Stimulated activated effector memory CD8-positive, alpha-beta T cell treated with anti-CD3 and anti-CD28 coated beads, Interleukin-12 subunit alpha, Interleukin-12 subunit beta, amount 100 ng/mL, for 72 hours (primary cell): ENCODE measurements at regions not wholly inside any gene's neighbourhood (a gene's known extent, or its start where the extent isn't known, plus 50 kb on each side); places are given as distances from the start of the nearest gene placed in this dataset.

ENCODE experiments used
- ATAC-seq: fragments of 150-1000 bp; cut with Tn5 transposase; 2 replicates; pipeline ENCODE4 v1.10.0; 2021
- DNase-seq, 2 donors: peaks; one replicate each; pipeline ENCODE4 v3.0.0; 2021 to 2022; ENCODE audit warnings: low spot score in 2 of 2
- H3K27ac Mint-ChIP-seq: one replicate; pipeline ENCODE4 v1.8.0; 2022; ENCODE audit warnings: mild to moderate bottlenecking, mixed read lengths
- H3K36me3 Mint-ChIP-seq: one replicate; pipeline ENCODE4 v1.8.0; 2022; ENCODE audit warnings: mild to moderate bottlenecking, mixed read lengths
- H3K4me1 Mint-ChIP-seq: one replicate; pipeline ENCODE4 v1.8.0; 2022; ENCODE audit warnings: mixed read lengths
- H3K4me3 Mint-ChIP-seq: one replicate; pipeline ENCODE4 v1.8.0; 2022; ENCODE audit warnings: mild to moderate bottlenecking, mixed read lengths
- H3K9me3 Mint-ChIP-seq: one replicate; pipeline ENCODE4 v1.8.0; 2022; ENCODE audit warnings: mixed read lengths

DNA sequence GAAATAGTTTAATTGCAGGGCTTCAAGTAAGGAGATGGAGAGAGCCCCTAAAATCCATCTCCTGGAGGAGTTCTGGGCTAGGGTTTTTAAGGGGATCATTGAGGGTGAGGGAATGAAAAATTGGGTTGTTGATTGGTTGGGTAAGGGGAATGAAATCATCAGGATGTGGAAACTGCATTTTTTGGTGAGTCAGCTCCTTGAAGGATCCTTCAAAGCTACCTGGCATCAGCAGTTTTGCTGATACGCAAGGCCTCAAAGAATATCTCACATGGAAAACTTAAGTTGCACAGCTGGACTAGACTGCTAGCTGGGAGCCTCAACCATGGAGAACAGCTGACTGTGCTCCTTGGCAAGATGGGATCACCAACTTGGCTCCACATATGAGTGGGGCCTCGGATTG lies 136.7 kb downstream of the FGF10 start:
- no peak overlapping the region for H3K4me3 Mint-ChIP-seq
- no peak for DNase-seq
- no peak overlapping the region for H3K27ac Mint-ChIP-seq
- no peaks in the 10 kb centered on the region for H3K4me1 Mint-ChIP-seq
- H3K9me3 Mint-ChIP-seq: peaks cover 13% of the 10 kb centered on the region
- no peak for ATAC-seq
- H3K36me3 Mint-ChIP-seq: no peaks in the 10 kb centered on the region

DNA sequence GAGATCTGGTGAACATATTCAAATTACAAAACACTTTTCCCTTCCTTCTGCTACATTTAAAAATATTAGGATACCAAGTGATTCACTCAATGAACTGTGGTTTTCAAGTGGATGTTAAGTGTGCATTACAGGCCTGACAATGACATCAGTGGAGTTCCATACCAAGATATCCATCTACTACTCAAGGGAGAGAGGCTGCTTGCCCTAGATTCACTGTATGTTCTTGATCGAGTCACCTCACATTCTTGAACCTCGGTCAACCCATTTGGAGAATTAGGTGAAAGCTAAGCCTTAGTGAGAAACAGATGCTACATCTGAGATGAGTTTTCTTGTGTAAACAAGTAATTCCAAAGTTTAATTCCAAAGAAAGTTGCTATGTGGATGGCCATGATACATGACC lies 142.2 kb downstream of the FGF10 start:
- Mint-ChIP-seq H3K4me3 (no peak overlapping the region), H3K36me3 (no peaks in the 10 kb centered on the region)

GRCh38 chr5:44245935-44246334 lies 143.3 kb downstream of the FGF10 start:
- Mint-ChIP-seq H3K4me3 (no peak overlapping the region), H3K9me3 (peaks cover 17% of the 10 kb centered on the region), H3K27ac (no peak overlapping the region), H3K4me1 (no peaks in the 10 kb centered on the region), H3K36me3 (no peaks in the 10 kb centered on the region)
- ATAC-seq (no peak), DNase-seq (no peak)

More for the DNA sequence above, 142.2 kb downstream of the FGF10 start:
- H3K9me3 Mint-ChIP-seq: peaks cover 17% of the 10 kb centered on the region
- no peak for DNase-seq
- no peak for ATAC-seq
- no peak overlapping the region for H3K27ac Mint-ChIP-seq
- no peaks in the 10 kb centered on the region for H3K4me1 Mint-ChIP-seq

DNA sequence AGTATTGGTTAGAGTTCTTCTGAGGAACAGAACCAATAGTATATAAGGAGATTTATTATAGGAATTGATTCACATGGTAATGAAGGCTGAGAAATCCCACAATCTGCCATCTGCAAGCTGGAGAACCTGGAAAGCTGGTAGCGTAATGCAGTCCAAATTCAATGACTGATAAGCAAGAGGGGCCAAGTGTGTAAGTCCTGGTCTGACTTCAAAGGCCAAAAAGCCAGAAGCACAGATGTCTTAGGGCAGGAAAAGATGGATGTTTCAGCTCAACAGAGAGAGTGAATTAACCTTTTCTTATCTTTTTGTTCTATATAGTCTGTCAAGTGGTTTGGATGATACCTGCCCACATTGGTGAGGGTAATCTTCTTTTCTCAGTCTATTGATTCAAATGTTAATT lies 146.4 kb downstream of the FGF10 start:
- H3K36me3 Mint-ChIP-seq: no peaks in the 10 kb centered on the region
- H3K27ac Mint-ChIP-seq: no peak overlapping the region
- peaks cover 18% of the 10 kb centered on the region for H3K9me3 Mint-ChIP-seq
- no peaks in the 10 kb centered on the region for H3K4me1 Mint-ChIP-seq
- DNase-seq (no peak), ATAC-seq (no peak)
- no peak overlapping the region for H3K4me3 Mint-ChIP-seq

GRCh38 chr5:44236040-44236439 lies 153.2 kb downstream of the FGF10 start:
- peaks cover 22% of the 10 kb centered on the region for H3K9me3 Mint-ChIP-seq
- H3K36me3 Mint-ChIP-seq: no peaks in the 10 kb centered on the region
- ATAC-seq (no peak), DNase-seq (no peak)
- H3K27ac Mint-ChIP-seq: no peak overlapping the region
- H3K4me3 Mint-ChIP-seq: no peak overlapping the region
- no peaks in the 10 kb centered on the region for H3K4me1 Mint-ChIP-seq

DNA sequence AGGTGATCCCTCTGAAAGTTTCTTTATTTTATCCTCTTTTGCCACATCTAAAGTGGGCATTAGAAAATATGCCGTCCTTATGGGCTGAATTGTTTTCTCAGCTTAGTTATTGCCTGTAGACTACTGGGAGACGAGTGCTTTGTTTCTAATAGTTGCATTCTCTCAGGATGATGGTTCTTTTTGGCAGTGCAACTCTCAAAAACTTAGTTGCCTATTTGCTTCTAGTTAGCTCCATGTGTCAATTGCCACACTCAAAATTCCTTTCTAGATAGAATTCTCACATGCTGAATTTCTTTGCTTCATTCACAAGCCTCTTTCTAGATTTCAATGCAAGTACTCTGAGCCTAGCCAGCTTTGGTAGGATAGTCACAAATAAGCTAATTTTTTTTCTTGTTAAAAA lies 155.5 kb downstream of the FGF10 start:
- Mint-ChIP-seq H3K4me1 (no peaks in the 10 kb centered on the region), H3K9me3 (peaks cover 27% of the 10 kb centered on the region), H3K27ac (no peak overlapping the region), H3K4me3 (no peak overlapping the region), H3K36me3 (no peaks in the 10 kb centered on the region)
- ATAC-seq (no peak), DNase-seq (no peak)

DNA sequence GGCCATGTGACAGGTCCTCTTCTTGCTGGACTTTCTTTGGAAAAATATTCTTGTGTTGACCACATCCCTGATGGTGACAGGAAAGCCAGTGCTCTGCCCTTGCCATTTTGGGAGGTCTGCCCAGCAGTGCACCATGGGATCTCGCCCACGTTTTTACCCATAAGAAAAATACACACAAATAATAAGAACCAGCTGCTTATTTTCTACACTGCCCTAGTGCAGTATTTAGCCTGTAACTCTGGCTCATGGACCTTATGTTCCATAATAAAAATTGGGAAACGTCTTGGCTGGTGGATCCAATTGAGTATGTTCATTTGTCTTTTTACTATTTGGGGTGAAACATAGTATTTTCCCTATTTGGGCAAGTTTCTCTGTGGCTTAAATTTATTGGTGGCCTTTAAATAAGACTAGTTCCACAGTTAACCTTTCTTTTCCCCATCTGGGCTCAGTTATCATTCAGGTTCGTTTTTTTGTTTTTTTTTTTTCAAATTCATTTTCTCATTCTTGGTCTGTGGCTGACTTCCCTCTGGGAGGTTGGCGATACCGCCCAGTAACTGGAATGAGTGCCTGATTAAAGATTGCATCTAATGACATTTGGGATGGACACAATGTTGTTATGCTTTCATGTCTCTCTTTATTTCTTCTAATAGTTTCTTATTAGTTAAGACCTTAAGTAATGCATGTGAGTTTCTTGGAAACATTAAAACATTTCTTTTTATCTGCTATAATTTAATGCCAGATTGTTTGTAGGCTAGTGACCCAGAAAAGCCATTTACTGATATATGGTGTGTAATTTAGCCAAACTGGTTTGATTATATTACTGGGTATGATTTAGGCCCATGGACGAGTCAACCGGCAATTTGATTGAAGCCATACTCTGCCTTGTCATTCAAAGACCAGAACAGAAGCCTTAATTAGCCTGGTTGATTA lies 163.7 kb downstream of the FGF10 start:
- H3K36me3 Mint-ChIP-seq: no peaks in the 10 kb centered on the region
- DNase-seq (no peak), ATAC-seq (no peak)
- no peak overlapping the region for H3K4me3 Mint-ChIP-seq
- H3K4me1 Mint-ChIP-seq: no peaks in the 10 kb centered on the region
- no peak overlapping the region for H3K27ac Mint-ChIP-seq
- peaks cover 13% of the 10 kb centered on the region for H3K9me3 Mint-ChIP-seq

- Mint-ChIP-seq H3K4me1 (no peaks in the 10 kb centered on the region), H3K4me3 (no peak overlapping the region), H3K27ac (no peak overlapping the region), H3K9me3 (peaks cover 17% of the 10 kb centered on the region), H3K36me3 (no peaks in the 10 kb centered on the region)
- ATAC-seq: no peak
- DNase-seq: no peak
Observed at GRCh38 chr5:44199408-44199807, 189.8 kb downstream of the FGF10 start.

DNA sequence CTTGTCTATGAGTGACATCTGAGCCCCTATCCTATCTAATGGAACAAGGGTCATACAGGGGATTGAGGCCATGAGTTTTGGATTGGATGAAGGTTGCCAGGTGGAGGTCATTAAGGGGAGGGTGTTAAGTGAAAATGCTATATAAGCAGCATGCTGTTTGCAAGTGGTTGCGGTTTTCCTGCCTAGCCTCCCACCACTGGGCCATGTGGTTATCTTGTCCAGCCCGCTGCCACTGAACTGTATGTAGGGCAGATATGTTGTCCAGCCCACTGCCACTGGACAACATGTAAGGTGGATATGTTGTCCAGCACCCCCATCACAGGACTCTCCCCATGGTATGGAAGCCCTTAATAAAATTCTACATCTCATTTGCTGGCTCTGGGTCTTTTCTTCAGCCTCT lies 200.0 kb downstream of the FGF10 start:
- H3K9me3 Mint-ChIP-seq: peaks cover 10% of the 10 kb centered on the region
- H3K4me3 Mint-ChIP-seq: no peak overlapping the region
- DNase-seq (no peak), ATAC-seq (no peak)
- H3K27ac Mint-ChIP-seq: no peak overlapping the region
- H3K36me3 Mint-ChIP-seq: no peaks in the 10 kb centered on the region
- no peaks in the 10 kb centered on the region for H3K4me1 Mint-ChIP-seq

GRCh38 chr5:44187973-44188372 lies 201.2 kb downstream of the FGF10 start:
- H3K9me3 Mint-ChIP-seq: peaks cover 9% of the 10 kb centered on the region
- no peak for ATAC-seq
- H3K27ac Mint-ChIP-seq: no peak overlapping the region

DNA sequence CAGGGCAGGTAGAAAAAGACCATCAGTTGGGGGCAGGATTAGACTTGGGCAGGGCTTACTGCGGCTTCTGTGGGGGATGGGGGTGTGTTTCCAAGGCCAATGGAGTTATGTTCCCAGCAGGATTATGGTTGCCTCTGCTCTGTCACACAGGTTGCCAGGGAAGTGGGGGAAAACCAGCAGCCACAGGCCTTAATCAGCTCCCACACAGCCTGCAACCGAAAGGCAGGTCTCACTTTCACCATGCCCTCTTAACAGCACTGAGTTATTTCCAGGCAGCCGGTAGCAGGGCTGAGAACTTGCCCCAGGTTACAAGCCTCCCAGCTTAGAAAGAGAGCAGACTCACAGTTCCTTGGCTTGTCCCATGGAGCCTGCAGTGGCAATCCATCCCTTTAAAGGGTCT lies 205.5 kb downstream of the FGF10 start:
- no peak for ATAC-seq
- DNase-seq: no peak
- H3K4me1 Mint-ChIP-seq: no peaks in the 10 kb centered on the region
- H3K27ac Mint-ChIP-seq: no peak overlapping the region
- H3K4me3 Mint-ChIP-seq: no peak overlapping the region
- peaks cover 11% of the 10 kb centered on the region for H3K9me3 Mint-ChIP-seq
- H3K36me3 Mint-ChIP-seq: no peaks in the 10 kb centered on the region

More at GRCh38 chr5:44187973-44188372, 201.2 kb downstream of the FGF10 start:
- Mint-ChIP-seq H3K4me3 (no peak overlapping the region), H3K4me1 (no peaks in the 10 kb centered on the region), H3K36me3 (no peaks in the 10 kb centered on the region)
- DNase-seq: no peak

GRCh38 chr5:44183312-44183711 lies 205.9 kb downstream of the FGF10 start:
- H3K9me3 Mint-ChIP-seq: peaks cover 13% of the 10 kb centered on the region
- H3K4me1 Mint-ChIP-seq: no peaks in the 10 kb centered on the region
- H3K4me3 Mint-ChIP-seq: no peak overlapping the region
- no peaks in the 10 kb centered on the region for H3K36me3 Mint-ChIP-seq
- H3K27ac Mint-ChIP-seq: no peak overlapping the region
- DNase-seq (no peak), ATAC-seq (no peak)

DNA sequence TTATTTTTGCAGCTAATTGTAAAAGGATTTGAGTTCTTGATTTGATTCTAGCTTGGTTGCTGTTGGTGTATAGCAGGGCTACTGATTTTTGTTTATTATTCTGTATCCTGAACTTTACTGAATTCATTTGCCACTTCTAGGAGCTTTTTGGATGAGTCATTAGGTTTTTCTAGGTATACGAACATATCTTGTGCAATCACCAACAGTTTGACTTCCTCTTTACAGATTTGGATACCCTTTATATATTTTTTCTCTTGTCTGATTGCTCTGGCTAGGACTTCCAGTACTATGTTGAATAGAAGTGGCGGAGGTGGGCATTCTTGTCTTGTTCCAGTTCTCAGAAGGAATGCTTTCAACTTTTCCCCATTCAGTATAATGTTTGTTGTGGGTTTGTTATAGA lies 210.8 kb downstream of the FGF10 start:
- Mint-ChIP-seq H3K4me3 (no peak overlapping the region), H3K36me3 (no peaks in the 10 kb centered on the region), H3K27ac (no peak overlapping the region), H3K9me3 (peaks cover 12% of the 10 kb centered on the region), H3K4me1 (no peaks in the 10 kb centered on the region)
- DNase-seq (no peak), ATAC-seq (no peak)

DNA sequence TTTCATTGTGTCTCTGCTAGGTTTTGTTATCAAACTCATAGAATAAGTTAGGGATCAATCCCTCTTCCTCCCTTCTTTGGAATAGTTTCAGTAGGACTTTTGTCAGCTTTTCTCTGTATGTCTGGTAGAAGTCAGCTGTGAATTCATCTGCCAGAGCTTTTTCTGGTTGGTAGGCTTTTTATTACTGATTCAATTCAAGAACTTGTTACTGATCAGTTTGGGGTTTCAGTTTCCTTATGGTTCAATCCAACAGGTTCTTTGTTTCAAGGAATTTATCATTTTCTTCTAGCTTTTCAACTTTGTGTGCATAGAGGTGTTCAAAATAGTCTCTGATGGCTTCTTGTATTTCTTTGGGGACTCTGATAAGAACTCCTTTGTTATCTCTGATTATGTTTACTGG lies 221.7 kb downstream of the FGF10 start:
- no peak for ATAC-seq
- no peak for DNase-seq
- Mint-ChIP-seq H3K9me3 (peaks cover 17% of the 10 kb centered on the region), H3K4me1 (no peaks in the 10 kb centered on the region), H3K4me3 (no peak overlapping the region), H3K27ac (no peak overlapping the region), H3K36me3 (no peaks in the 10 kb centered on the region)

DNA sequence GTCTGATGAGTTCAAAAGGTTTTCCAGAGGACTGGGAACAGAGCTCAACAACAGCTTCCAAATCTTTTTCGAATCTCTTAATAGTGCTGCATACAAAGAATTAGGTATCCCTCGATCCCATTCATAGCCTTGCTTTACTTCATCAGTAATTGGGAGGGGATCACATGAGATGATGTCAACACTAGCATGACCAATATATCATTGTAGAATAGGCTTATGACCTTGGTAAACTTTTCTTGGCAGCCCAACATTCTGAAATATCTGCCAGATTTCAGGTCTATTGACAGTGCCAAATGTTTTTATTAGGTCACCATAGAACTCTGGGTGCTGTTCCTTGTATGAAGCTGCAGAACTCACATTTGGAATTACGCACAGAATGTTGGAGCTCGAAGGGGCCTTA lies 228.9 kb downstream of the FGF10 start:
- ATAC-seq: no peak
- no peak for DNase-seq
- peaks cover 4% of the 10 kb centered on the region for H3K9me3 Mint-ChIP-seq
- no peaks in the 10 kb centered on the region for H3K4me1 Mint-ChIP-seq
- H3K4me3 Mint-ChIP-seq: no peak overlapping the region
- no peak overlapping the region for H3K27ac Mint-ChIP-seq
- no peaks in the 10 kb centered on the region for H3K36me3 Mint-ChIP-seq

- H3K4me3 Mint-ChIP-seq: no peak overlapping the region
- no peaks in the 10 kb centered on the region for H3K4me1 Mint-ChIP-seq
- no peak for DNase-seq
- H3K36me3 Mint-ChIP-seq: no peaks in the 10 kb centered on the region
- ATAC-seq: no peak
- H3K9me3 Mint-ChIP-seq: peaks cover 9% of the 10 kb centered on the region
- no peak overlapping the region for H3K27ac Mint-ChIP-seq
Observed at GRCh38 chr5:44150075-44150723, 239.0 kb downstream of the FGF10 start.
